A549 (cell line): ENCODE measurements at regions not wholly inside any gene's neighbourhood (a gene's known extent, or its start where the extent isn't known, plus 50 kb on each side); places are given as distances from the start of the nearest gene placed in this dataset.

Experiments used
- ATAC-seq, 2 experiments: fragments of 200-7000 bp in 1 of 2; fragments of >200 bp in 1 of 2; cut with Nextera tagmentation in 1 of 2; cut with Tn5 transposase in 1 of 2; 3 replicates each; pipeline versions ENCODE4 v1.8.0 to v1.9.1; 2018 to 2020; ENCODE audit warnings: mild to moderate bottlenecking in 1 of 2, moderate library complexity in 1 of 2
- CTCF ChIA-PET: fragments of 300-600 bp; sonication (Branson Sonifier 250); formaldehyde crosslinking; extraction: SDS; loops from one replicate; lab custom pipeline; 2021; ENCODE audit warnings: antibody characterized with exemption, inconsistent platforms; lab: Yijun Ruan, JAX
- POLR2A ChIA-PET: fragments of 350-600 bp; formaldehyde crosslinking; extraction: SDS; loops from one replicate; lab custom pipeline; 2021; ENCODE audit warnings: antibody characterized with exemption, inconsistent platforms; lab: Yijun Ruan, JAX
- DNase-seq, 2 experiments: peaks; one replicate each; pipeline versions ENCODE4 v3.0.0 to v3.0.0-alpha.2; 2011 to 2016; ENCODE audit warnings: low read depth in 1 of 2, low spot score in 1 of 2
- FAIRE-seq: peaks from 2 replicates; lab custom pipeline; 2011; peaks lifted over from hg19 to GRCh38; lab: Jason Lieb, UNC
- H3K27ac ChIP-seq, 2 experiments: fragments of >200 bp; sonication (Bioruptor Twin); formaldehyde crosslinking; 3 replicates each; pipeline ENCODE4 v1.5.1; 2016 to 2017
- H3K4me1 ChIP-seq: fragments of >200 bp; sonication (Bioruptor Twin); formaldehyde crosslinking; 3 replicates; pipeline ENCODE4 v1.6.1; 2016
- H3K4me2 ChIP-seq: fragments of >200 bp; sonication (Bioruptor Twin); formaldehyde crosslinking; 3 replicates; pipeline ENCODE4 v1.6.1; 2016
- H3K4me3 ChIP-seq: fragments of >200 bp; sonication (Bioruptor Twin); formaldehyde crosslinking; 3 replicates; pipeline ENCODE4 v1.5.1; 2016
- H3K9me3 ChIP-seq: fragments of >200 bp; sonication (Bioruptor Twin); formaldehyde crosslinking; 3 replicates; pipeline ENCODE4 v1.6.1; 2016
- EHF ChIP-seq: fragments of 250-450 bp; sonication (Bioruptor Pico); IDR thresholded peaks from 2 replicates; pipeline ENCODE4 v1.5.0; 2020; ENCODE audit warnings: mild to moderate bottlenecking
- EP300 ChIP-seq, 2 experiments: fragments of >200 bp; sonication (Bioruptor Twin); formaldehyde crosslinking; IDR thresholded peaks; 2 replicates in 1 of 2; 3 replicates in 1 of 2; pipeline ENCODE4 v1.6.1; 2016 to 2017
- FOSL2 ChIP-seq, 2 experiments: fragments of 450-650 bp in 1 of 2; fragments of >200 bp in 1 of 2; sonication (Bioruptor Twin) in 1 of 2; formaldehyde crosslinking; IDR thresholded peaks; 2 replicates each; pipeline versions ENCODE4 v1.5.0 to v1.6.1; 2016 to 2020; ENCODE audit warnings: mild to moderate bottlenecking in 1 of 2, moderate library complexity in 1 of 2
- GATA3 ChIP-seq: IDR thresholded peaks from 2 replicates; pipeline ENCODE4 v1.6.1; 2012; ENCODE audit warnings: borderline replicate concordance
- HEYL ChIP-seq: fragments of 250-450 bp; sonication (Bioruptor Pico); IDR thresholded peaks from 2 replicates; pipeline ENCODE4 v1.8.0; 2021; ENCODE audit warnings: mild to moderate bottlenecking, moderate library complexity
- HOXA7 ChIP-seq: fragments of 250-450 bp; sonication (Bioruptor Pico); IDR thresholded peaks from 2 replicates; pipeline ENCODE4 v1.5.0; 2020; ENCODE audit warnings: mild to moderate bottlenecking, moderate library complexity
- JUN ChIP-seq, 2 experiments: fragments of >200 bp; sonication (Bioruptor Twin); formaldehyde crosslinking; IDR thresholded peaks; 2 replicates in 1 of 2; 3 replicates in 1 of 2; pipeline ENCODE4 v1.6.1; 2016 to 2017
- JUNB ChIP-seq: fragments of >200 bp; sonication (Bioruptor Twin); formaldehyde crosslinking; IDR thresholded peaks from 2 replicates; pipeline ENCODE4 v1.6.1; 2016
- MAZ ChIP-seq: fragments of 150-350 bp; IDR thresholded peaks from 2 replicates; pipeline ENCODE4 v1.6.1; 2014; ENCODE audit warnings: antibody characterized with exemption, low read depth, low read length, borderline replicate concordance
- NFE2L2 ChIP-seq: fragments of 150-350 bp; conservative IDR thresholded peaks from 2 replicates; pipeline ENCODE4 v1.6.1; 2014; ENCODE audit warnings: low read length
- NR3C1 ChIP-seq: fragments of >200 bp; sonication (Bioruptor Twin); formaldehyde crosslinking; IDR thresholded peaks from 3 replicates; pipeline ENCODE4 v1.6.1; 2017
- POLR2AphosphoS2 ChIP-seq: conservative IDR thresholded peaks from 2 replicates; pipeline ENCODE4 v1.6.1; 2012; ENCODE audit warnings: low read length, improper control_type of control experiment, inconsistent platforms
- RNF2 ChIP-seq: fragments of 200-600 bp; sonication (generic); IDR thresholded peaks from 2 replicates; pipeline ENCODE4 v1.6.1; 2016; ENCODE audit warnings: low read depth, mild to moderate bottlenecking, antibody characterized with exemption, moderate library complexity, borderline replicate concordance
- TP53 ChIP-seq: fragments of 250-450 bp; sonication (Bioruptor Pico); IDR thresholded peaks from 2 replicates; pipeline ENCODE4 v1.5.0; 2021; ENCODE audit warnings: mild to moderate bottlenecking, moderate library complexity
- ZNF302 ChIP-seq: fragments of 250-450 bp; sonication (Bioruptor Pico); IDR thresholded peaks from 2 replicates; pipeline ENCODE4 v1.9.0; 2021; ENCODE audit warnings: inconsistent platforms, mild to moderate bottlenecking, moderate library complexity
- ZSCAN20 ChIP-seq: fragments of 250-450 bp; sonication (Bioruptor Pico); IDR thresholded peaks from 2 replicates; pipeline ENCODE4 v1.8.0; 2022; ENCODE audit warnings: mild to moderate bottlenecking, moderate library complexity
- WGBS: methylation state at CpG from one replicate; pipeline ENCODE4 v1.1.6; 2017; ENCODE audit errors: missing lambda C conversion rate; 5-methylcytosine and 5-hydroxymethylcytosine counted together
- TF ChIP-seq, protein P1 (sequence below): fragments of 250-450 bp; sonication (Bioruptor Pico); IDR thresholded peaks from 2 replicates; pipeline ENCODE4 v1.5.0; 2020; ENCODE audit warnings: low read depth, mild to moderate bottlenecking, moderate library complexity
- TF ChIP-seq, protein P2 (sequence below): fragments of >200 bp; sonication (Bioruptor Twin); formaldehyde crosslinking; IDR thresholded peaks from 3 replicates; pipeline ENCODE4 v1.6.1; 2016
- TF ChIP-seq, protein P3 (sequence below): IDR thresholded peaks from 2 replicates; pipeline ENCODE4 v1.6.1; 2012; ENCODE audit warnings: low read depth, borderline replicate concordance
- TF ChIP-seq, protein P4 (sequence below): fragments of 150-350 bp; IDR thresholded peaks from 2 replicates; pipeline ENCODE4 v1.6.1; 2014; ENCODE audit warnings: low read depth, mild to moderate bottlenecking, low read length
- TF ChIP-seq, protein P5 (sequence below): fragments of >200 bp; sonication (Bioruptor Twin); formaldehyde crosslinking; IDR thresholded peaks from 3 replicates; pipeline ENCODE4 v1.5.1; 2016
- TF ChIP-seq, protein P6 (sequence below): fragments of >200 bp; sonication (Bioruptor Twin); formaldehyde crosslinking; IDR thresholded peaks from 2 replicates; pipeline ENCODE4 v1.6.1; 2016
- TF ChIP-seq, protein P7 (sequence below): fragments of 250-450 bp; sonication (Bioruptor Pico); IDR thresholded peaks from 2 replicates; pipeline ENCODE4 v1.5.0; 2021; ENCODE audit warnings: mild to moderate bottlenecking, moderate library complexity, borderline replicate concordance

DNA sequence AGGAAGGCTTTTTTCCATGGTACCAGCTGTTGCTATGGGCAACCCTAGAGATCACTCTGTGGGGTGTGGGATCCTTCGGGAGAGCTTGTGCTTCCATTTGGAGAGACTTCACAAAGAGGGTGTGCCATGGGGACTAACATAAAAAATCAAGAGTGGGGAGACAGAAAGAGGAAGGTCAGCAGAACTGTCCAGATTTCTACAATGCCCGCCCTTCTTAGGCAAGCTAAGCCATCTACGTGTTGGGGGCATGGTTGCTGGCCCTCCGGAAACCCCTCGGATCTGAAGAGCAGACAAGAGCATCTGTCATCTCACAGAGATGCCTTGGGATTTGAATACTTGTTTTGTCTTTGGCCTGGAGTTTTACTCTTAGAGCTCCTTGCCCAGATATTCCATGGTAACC lies 83.9 kb upstream of the ZNF648 start:
- WGBS, result 82% methylated on average over 5 of the region's 5 CpGs
- no peaks in the 10 kb centered on the region for H3K4me1 ChIP-seq
- no peak overlapping the region for H3K27ac ChIP-seq
- TF ChIP-seq, protein P1, sequence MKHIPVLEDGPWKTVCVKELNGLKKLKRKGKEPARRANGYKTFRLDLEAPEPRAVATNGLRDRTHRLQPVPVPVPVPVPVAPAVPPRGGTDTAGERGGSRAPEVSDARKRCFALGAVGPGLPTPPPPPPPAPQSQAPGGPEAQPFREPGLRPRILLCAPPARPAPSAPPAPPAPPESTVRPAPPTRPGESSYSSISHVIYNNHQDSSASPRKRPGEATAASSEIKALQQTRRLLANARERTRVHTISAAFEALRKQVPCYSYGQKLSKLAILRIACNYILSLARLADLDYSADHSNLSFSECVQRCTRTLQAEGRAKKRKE (CRISPR knock-in tag), result no peak
- TF ChIP-seq POLR2AphosphoS2 (no peak), FOSL2 (IDR thresholded peaks at IDR 0.05) (no peak), FOSL2 (CRISPR knock-in tag; IDR thresholded peaks at IDR 0.05) (no peak), RNF2 (no peak), HEYL (no peak), JUN (IDR thresholded peaks at IDR 0.05) (no peak), GATA3 (no peak), EP300 (IDR thresholded peaks at IDR 0.05) (no peak), JUNB (no peak)
- TF ChIP-seq, protein P2, sequence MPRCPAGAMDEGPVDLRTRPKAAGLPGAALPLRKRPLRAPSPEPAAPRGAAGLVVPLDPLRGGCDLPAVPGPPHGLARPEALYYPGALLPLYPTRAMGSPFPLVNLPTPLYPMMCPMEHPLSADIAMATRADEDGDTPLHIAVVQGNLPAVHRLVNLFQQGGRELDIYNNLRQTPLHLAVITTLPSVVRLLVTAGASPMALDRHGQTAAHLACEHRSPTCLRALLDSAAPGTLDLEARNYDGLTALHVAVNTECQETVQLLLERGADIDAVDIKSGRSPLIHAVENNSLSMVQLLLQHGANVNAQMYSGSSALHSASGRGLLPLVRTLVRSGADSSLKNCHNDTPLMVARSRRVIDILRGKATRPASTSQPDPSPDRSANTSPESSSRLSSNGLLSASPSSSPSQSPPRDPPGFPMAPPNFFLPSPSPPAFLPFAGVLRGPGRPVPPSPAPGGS, result no peak
- TF ChIP-seq, protein P3, sequence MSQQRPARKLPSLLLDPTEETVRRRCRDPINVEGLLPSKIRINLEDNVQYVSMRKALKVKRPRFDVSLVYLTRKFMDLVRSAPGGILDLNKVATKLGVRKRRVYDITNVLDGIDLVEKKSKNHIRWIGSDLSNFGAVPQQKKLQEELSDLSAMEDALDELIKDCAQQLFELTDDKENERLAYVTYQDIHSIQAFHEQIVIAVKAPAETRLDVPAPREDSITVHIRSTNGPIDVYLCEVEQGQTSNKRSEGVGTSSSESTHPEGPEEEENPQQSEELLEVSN, result no peak
- ChIA-PET POLR2A (no interaction called here), CTCF (interaction anchor here (1.0 to 7.1 kb wide), 7 partner anchors 14 to 255 kb away, joined by 3 to 128 read pairs (median 11); partner anchors contain the start of genes GLUL and TEDDM1)
- no peaks in the 10 kb centered on the region for H3K9me3 ChIP-seq
- FAIRE-seq (no peak), ATAC-seq (no peak), DNase-seq (no peak)
- no peak overlapping the region for H3K4me3 ChIP-seq
- no peak overlapping the region for H3K4me2 ChIP-seq

DNA sequence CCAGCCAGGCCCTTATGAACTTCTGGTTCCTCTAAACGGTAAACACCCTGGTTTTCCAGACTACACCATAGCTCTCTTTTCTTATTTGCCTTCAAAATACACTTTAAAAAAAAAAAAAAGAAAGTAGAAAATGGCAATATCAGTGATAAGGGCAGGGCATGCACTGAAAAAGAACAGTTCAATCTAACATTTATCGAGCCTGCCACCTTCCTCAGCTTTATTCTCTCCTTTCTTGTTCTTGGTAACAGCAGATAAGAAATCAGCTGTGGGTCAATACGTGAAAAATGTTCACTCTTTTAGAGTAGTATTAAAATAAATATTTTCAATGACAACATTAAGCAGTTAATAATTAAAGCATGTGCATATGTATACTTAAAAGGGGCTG lies 83.1 kb upstream of the ZNF648 start:
- no peak for ATAC-seq
- no peak for DNase-seq
- H3K27ac ChIP-seq, result no peak overlapping the region
- POLR2A ChIA-PET, result no interaction called here
- H3K4me3 ChIP-seq, result no peak overlapping the region
- WGBS, result 56% methylated on average over 3 of the region's 3 CpGs
- TF ChIP-seq, protein P4, sequence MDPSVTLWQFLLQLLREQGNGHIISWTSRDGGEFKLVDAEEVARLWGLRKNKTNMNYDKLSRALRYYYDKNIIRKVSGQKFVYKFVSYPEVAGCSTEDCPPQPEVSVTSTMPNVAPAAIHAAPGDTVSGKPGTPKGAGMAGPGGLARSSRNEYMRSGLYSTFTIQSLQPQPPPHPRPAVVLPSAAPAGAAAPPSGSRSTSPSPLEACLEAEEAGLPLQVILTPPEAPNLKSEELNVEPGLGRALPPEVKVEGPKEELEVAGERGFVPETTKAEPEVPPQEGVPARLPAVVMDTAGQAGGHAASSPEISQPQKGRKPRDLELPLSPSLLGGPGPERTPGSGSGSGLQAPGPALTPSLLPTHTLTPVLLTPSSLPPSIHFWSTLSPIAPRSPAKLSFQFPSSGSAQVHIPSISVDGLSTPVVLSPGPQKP, result no peak
- TF ChIP-seq, protein P5, sequence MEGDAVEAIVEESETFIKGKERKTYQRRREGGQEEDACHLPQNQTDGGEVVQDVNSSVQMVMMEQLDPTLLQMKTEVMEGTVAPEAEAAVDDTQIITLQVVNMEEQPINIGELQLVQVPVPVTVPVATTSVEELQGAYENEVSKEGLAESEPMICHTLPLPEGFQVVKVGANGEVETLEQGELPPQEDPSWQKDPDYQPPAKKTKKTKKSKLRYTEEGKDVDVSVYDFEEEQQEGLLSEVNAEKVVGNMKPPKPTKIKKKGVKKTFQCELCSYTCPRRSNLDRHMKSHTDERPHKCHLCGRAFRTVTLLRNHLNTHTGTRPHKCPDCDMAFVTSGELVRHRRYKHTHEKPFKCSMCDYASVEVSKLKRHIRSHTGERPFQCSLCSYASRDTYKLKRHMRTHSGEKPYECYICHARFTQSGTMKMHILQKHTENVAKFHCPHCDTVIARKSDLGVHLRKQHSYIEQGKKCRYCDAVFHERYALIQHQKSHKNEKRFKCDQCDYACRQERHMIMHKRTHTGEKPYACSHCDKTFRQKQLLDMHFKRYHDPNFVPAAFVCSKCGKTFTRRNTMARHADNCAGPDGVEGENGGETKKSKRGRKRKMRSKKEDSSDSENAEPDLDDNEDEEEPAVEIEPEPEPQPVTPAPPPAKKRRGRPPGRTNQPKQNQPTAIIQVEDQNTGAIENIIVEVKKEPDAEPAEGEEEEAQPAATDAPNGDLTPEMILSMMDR, result no peak
- TF ChIP-seq TP53 (no peak), ZNF302 (no peak), EP300 (IDR thresholded peaks at IDR 0.05) (no peak), GATA3 (no peak), NR3C1 (no peak), HEYL (no peak), EHF (CRISPR knock-in tag) (no peak), RNF2 (no peak), POLR2AphosphoS2 (no peak), MAZ (no peak), HOXA7 (CRISPR knock-in tag) (no peak), NFE2L2 (no peak), ZSCAN20 (CRISPR knock-in tag) (no peak)
- TF ChIP-seq, protein P6, sequence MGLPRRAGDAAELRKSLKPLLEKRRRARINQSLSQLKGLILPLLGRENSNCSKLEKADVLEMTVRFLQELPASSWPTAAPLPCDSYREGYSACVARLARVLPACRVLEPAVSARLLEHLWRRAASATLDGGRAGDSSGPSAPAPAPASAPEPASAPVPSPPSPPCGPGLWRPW, result no peak
- TF ChIP-seq, protein P7, sequence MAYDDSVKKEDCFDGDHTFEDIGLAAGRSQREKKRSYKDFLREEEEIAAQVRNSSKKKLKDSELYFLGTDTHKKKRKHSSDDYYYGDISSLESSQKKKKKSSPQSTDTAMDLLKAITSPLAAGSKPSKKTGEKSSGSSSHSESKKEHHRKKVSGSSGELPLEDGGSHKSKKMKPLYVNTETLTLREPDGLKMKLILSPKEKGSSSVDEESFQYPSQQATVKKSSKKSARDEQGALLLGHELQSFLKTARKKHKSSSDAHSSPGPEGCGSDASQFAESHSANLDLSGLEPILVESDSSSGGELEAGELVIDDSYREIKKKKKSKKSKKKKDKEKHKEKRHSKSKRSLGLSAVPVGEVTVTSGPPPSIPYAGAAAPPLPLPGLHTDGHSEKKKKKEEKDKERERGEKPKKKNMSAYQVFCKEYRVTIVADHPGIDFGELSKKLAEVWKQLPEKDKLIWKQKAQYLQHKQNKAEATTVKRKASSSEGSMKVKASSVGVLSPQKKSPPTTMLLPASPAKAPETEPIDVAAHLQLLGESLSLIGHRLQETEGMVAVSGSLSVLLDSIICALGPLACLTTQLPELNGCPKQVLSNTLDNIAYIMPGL (CRISPR knock-in tag), result no peak
- CTCF ChIA-PET, result interaction anchor here (0.7 to 7.1 kb wide), 10 partner anchors 8 to 250 kb away, joined by 4 to 128 read pairs (median 14); partner anchors contain the start of gene GLUL
- no peak for FAIRE-seq
- no peaks in the 10 kb centered on the region for H3K4me1 ChIP-seq
- H3K4me2 ChIP-seq, result no peak overlapping the region
- no peaks in the 10 kb centered on the region for H3K9me3 ChIP-seq
